NCI-H226 (cell line): ENCODE measurements at regions not wholly inside any gene's neighbourhood (a gene's known extent, or its start where the extent isn't known, plus 50 kb on each side); places are given as distances from the start of the nearest gene placed in this dataset.
"Not testable (repeated sequence)": the region's sequence is repeated elsewhere in the genome, so short reads cannot be mapped to it uniquely, and the experiment has no call there.

Experiments
- DNase-seq: peaks from one replicate; pipeline ENCODE4 v3.0.0-alpha.2; 2015

DNA sequence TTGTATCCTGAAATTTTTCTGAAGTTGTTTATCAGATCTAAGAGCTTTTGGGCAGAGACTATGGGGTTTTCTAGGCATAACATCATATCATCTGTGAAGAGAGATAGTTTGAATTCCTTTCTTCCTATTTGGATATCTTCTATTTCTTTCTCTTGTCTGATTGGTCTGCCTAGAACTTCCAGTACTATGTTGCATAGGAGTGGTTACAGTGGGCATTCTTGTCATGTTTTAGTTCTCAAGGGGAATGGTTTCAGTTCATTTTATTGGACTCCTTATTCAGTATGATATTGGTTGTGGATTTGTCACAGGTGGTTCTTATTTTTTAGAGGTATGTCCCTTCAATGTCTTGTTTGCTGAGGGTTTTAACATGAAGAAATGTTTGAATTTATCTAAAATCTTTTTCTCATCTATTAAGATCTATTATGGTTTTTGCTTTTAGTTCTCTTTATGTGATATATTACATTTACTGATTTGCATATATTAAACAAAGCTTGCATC, 286.6 kb upstream of the C1QTNF3 start:
- not testable (repeated sequence) for DNase-seq

DNA sequence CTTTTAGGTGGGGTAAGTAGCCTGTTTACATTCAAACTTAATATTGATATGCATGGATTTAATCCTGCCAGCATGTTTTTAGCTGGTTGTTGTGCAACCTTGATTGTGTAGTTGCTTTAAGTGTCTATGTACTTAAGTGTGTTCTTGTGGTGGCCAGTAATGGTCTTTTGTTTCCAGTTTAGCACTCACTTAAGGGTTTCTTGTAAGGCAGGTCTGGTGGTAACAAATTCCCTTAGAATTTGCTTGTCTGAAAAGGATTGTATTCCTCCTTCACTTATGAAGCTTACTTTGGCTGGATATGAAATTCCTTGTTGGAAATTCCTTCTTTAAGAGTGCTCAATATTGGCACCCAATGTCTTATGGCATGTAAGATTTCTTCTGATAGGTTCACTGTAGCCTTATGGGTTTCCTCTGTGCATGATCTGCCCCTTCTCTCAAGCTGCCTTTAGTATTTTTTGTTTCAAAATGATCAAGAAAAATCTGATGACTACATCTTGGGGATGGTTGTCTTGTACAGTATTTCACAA, 289.0 kb upstream of the C1QTNF3 start:
- DNase-seq: not testable (repeated sequence)

DNA sequence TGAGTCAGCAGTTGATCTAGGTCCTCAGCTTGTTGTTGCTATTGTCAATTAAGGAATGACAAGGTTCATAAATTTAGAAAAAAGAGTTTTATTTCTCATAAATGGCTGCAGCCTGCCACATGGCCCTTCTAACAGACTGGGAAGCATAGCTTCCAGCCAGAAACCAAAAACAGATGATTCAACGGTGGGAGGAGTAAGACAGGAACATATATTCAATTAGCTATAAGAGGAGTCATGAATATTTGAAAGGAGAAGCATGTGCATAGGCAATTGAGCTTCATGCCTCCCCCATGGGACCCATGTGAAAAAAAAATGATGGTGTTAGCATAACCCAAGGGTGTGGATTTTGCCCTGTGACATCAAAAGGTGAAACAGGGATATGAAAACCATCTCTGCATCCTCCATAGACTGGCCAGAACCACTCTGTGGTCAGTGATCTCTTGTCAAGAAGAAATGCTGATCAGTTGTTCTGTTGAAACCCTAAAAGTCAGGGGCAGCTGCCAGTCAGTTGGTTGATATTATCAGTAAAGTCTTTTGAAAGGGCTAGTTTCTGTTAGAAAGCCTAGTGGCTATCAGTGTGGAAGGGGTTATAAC, 296.5 kb upstream of the C1QTNF3 start:
- not testable (repeated sequence) for DNase-seq

DNA sequence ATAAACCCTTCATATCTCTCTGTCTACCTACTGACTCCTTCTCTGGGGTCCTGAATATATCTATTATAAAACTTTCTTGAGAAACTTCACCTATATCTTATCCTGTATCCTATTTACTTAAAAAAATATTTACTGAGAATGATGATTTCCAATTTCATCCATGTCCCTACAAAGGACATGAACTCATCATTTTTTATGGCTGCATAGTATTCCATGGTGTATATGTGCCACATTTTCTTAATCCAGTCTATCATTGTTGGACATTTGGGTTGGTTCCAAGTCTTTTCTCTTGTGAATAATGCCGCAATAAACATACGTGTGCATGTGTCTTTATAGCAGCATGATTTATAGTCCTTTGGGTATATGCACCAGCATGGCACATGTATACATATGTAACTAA, 301.7 kb upstream of the RAI14 start:
- not testable (repeated sequence) for DNase-seq

DNA sequence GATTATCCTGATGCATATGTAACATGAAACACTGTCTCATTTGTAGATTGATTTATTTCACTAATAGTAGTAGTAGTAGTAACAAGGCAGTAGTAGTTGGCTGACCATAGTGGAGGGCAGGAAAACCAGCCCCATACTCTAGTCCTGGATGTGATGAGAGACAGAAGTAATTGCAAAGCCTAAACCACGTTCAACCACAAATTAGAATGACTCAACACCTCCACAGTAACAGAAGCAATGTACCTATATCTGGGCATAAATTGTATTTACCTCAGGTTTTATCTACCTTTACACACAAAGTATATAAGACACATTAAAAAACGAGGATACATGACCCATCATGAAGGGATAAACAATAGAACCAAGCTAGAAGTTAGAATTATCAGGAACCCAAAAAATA, 284.7 kb upstream of the RAI14 start:
- not testable (repeated sequence) for DNase-seq

DNA sequence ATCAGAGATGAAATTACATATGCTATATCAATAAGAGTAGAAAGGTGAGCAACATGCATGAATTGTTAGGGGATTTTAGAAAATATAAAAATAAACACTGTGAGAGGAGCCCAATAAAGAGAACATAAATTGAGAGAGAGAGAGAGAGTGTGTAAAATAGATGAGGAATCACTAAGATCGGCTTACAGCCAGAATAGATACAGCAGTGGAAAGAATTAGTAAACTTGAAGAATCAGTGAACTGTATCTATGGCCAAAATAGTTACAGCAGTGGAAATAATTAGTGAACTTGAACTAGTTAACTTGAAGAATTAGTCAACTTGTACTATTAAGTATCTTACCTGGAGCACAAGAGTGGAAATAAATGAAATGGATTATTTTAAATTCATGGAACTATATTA, 284.3 kb upstream of the RAI14 start:
- DNase-seq: not testable (repeated sequence)

DNA sequence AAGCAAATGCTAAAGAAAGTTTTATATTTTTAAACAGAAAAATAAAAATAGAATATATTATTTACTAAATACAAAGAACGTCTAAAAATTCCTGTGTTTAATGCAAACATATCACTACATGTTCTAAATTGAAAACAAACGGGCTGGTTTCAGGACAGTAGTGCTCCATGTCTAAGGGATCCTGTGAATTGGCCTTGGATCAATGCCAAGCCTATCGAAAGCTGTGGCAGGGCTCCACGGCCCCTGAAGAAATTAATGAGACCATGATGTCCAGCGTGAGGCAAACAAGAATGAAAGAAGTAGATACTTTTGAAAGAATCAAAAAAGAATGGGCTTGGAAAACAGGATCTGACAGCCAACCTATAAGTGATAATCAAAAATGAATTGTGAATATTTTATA, 283.4 kb upstream of the RAI14 start:
- DNase-seq: not testable (repeated sequence)

DNA sequence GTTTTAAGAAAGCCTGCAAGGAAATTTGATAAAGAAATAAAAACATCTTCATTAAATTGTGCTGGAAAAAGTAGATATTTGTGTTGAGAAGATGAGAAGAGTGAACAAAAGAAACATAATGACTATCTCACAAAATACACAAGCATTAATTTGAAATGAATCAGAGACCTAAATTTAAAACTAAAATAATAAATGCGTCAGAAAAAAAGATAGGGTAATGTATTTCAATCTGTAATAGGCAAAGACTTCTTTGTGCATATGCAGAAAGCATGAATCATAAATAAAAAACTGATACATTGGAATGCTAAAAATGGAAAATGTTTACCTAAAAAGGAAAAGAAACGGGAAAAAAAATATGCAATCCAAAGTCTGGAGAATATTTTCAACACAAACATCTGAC, 278.5 kb upstream of the RAI14 start:
- not testable (repeated sequence) for DNase-seq

DNA sequence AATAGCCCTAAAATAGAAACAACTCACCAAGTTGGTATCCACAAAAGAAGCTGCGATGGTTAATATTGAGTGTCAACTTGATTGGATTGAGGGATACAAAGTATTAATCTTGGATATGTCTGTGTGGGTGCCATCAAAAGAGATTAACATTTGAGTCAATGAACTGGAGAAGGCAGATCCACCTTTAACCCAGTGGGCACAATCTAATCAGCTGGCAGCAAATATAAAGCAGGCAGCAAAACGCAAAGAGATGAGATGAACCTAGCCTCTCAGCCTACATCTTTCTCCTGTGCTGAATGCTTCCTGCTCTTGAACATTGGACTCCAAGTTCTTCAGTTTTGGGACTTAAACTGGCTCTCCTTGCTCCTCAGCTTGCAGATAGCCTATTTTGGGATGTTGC, 277.6 kb upstream of the RAI14 start:
- not testable (repeated sequence) for DNase-seq

DNA sequence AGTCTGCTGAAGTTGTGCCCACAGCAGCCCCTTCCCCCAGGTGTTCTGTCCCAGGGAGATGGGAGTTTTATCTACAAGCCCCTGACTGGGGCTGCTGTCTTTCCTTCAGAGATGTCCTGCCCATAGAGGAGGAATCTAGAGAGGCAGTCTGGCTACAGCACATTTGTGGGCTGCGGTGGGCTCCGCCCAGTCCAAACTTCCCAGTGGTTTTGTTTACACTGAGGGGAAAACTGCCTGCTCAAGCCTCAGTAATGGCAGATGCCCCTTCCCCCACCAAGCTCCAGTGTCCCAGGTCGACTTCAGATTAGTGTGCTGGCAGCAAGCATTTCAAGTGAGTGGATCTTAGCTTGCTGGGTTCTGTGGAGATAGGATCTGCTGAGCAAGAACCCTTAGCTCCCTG, 267.4 kb upstream of the RAI14 start:
- DNase-seq: not testable (repeated sequence)

DNA sequence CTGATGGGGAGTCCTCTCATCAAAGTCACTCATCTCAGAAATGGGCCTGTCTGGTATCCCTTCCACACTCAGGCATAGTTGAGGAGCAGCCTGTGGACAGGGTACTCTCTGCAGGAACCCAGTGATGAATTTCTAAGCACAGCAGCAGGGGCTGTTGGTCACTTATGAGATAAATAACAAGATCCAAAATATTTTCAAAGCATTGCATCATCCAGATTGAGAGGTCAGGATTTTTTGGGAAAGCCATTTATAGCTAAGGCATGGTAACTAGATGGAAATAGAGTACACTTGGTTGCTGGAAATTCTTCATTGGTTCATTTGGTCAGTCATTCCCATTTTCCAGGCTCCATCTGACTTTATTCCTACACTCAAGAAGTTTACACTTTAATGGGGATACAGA, 246.8 kb upstream of the RAI14 start:
- DNase-seq: no peak

DNA sequence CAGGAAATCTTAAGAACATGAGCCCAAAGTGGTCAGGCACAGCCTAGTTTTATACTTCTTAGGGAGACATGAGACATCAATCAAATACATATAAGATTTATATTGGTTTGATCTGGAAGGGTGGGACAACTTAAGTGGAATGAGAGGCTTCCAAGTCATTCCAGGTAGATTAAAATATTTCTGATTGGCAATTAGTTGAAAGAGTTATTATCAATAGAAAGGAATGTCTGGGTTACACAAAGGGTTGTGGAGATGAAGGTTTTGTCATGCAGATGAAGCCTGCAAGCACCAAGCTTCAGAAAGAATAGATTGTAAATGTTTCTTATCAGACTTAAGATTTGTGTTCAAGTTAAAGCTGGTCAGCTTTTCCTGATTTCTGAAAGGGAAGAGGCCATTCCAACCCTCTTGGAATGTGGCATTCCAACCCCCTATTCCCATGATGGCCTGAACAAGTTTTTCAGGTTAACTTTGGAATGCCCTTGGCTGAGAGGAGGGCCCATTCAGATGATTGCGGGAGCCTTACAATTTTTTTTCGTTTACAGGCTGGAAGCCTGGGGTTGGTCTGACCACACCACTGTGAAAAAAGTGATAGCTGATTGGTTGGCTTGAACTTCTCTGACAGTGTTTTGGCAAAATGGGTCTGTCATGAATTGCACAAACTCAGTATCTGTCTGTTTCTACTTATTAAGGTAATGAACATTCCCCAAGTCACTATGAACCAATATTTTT, 245.6 kb upstream of the RAI14 start:
- DNase-seq: no peak

DNA sequence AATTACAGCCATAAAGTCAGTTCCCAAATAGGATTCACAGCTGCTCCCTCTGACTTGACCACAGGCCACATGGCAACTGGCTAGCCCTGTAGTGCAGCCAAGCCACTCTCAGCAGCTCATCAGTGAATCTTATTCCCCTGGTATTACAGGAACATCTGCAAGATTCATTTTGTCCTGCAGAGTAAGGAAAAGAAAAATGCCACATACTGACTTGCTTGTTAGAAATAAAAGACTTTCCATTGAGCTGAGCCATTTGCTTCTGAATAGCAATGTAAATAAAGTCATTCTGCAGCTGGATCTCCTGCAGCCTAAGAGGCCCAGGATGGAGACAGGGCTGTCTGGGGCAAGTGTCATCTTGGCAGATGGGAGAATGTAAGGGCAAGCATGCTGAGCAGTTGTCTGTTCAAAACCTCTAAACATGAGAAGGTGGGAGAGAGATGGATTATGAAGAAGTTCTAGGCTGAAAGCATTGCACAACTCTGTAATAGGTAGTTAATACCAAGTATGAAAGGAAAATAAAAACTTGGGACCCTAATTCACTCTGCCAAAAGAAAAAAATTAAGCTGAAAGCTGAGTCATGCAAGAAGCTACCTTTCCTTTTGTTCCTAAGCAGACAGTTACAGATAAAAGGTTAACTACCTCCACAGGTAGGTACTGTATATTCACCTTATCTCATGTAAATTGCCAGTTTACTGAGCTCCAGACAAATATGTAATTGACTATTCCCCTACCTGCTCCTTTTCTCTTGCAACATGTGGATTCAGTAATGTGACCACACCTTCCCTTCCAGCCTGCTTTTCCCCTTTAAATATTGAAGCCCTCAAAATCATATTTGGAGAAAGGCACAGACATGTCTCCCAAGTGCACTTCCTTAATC, 244.4 kb upstream of the RAI14 start:
- DNase-seq: no peak

DNA sequence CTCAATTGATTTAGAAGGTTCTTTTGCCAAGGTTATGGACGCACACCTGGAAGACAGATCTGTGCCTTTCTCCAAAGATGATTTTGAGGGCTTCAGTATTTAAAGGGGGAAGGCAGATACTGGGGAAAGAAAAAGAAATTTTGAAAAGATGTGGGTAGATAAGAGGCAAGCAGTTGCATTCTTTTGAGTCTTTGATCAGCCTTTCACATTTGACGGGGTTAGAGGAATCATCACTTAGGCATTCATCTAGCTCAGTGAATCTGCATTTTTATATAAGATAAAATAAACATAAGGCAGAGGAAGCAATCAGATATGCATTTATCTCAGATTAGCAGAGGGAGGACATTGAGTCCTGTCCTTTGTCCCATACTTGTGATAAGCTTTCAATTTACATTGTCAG, 243.4 kb upstream of the RAI14 start:
- DNase-seq: peak; percentile 69

DNA sequence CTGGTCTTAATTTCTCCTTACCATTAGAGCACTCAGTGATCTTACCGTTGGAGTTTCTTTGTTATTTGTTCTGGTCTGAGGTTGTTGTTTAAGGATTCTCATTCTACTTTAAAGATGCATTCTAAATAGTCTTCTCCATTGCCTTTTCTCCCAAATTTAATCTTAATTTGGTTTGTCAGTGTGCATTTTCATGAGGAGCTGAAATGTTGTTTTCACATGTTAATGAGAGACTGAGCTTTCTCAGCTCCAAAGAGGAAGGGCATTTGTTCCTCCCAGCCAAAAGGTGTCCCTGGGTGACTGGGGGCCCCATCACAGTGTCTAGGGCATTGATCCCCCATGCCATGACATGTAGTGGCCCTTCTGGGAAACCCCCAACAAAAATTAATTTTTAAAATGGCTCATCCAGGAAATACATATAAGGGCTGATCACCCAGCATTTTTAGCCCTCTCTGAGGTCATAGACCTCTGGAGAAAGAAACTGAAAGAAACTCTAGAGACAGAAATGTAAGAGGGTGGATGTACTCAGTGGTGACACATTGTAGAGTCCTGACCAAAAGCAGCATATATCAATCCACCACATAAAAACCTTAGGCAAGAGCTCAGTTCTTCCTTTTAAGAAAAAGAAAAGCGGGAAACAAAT, 240.4 kb upstream of the RAI14 start:
- no peak for DNase-seq

DNA sequence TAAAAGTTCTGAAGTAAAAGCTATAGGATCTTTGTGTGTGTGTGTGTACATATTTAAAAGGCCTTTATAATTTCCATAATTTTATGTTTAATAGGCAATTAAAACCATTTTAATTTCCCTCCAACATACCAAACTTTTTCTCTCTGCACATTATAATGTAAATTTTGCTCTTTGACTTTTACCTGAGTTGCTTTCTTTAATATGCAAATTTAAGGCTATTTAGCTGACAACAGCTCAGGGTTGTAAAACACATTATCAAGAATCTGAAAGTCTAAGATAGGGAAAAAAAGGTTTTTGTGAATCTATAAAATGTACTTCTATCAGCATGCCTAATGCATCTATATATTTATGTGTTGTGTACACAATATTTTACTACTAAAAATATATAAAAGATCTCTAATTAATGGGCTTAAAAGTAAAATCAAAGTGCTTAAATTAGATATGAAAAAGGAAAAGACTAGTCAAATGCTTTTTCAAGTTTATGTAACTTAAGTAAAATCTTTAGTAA, 239.6 kb upstream of the RAI14 start:
- DNase-seq: no peak

DNA sequence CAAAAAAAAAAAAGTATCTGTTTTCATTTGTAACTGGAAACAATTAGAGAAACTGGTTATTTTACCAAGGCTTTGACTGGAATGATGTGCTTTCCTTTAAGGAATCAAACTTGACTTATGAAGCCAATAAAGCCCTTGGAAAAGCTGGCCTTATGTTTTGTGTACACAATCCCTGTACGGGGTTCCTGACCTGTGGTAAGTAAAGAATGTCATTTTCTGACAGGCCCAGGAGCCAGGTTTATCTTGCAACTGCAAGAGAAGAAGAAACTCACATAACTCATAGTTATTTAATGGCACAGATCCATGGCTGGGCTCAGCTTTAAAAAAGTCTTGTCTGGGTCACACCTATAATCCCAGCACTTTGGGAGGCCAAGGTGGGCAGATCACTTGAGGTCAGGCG, 235.9 kb upstream of the RAI14 start:
- DNase-seq: peak; percentile 31

DNA sequence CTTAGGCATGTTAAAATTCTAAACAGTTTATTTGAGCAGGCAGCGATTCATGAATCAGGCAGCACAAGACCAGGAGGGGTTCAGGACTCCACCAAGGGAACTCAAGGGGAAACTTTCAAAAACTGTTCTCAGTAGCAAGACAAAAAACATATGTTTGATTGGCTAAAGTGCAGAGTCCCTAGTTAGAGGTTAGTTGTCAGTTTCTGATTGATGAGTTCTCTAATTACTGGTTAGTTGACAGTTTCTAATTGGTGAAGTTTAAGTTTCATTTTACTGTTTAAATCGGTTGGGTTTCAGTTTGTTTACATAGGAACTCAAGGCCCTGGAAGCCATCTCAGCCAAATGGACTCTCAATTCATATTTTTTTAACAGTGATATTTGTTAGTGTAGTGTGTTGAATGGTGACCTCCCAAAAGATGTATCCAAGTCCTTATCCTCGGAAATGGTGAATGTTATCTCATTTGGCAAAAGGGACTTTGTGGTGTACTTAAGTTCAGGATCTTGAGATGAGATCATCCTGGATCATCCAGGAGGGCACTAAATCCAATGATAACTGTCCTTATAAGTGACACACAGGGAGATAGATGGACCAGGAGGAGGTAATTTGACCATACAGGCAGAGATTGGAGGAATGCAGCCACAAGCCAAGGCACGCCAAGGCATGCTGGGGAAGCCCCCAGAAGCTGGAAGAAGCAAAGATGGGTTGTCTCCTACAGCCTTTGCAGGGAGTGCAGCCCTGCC, 219.2 kb upstream of the RAI14 start:
- no peak for DNase-seq

DNA sequence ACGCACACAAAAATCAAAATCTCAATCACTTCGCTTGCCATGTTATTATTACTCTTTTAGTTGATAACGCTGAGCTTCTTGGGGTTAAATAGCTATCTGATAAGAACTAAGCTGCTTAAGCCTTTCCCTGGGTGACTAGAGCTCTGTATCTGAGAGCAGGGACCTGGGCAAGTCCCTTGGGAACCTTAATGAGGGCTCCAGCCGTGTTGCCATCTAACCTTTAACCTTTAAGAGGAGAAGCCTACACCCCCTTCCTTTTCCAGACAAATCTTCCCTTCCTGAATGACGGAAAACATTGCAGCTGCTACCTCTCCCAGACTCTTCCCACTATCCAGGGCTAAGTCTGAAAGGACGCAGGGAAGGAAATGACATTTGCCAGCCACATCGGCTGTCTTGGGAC, 216.5 kb upstream of the RAI14 start:
- no peak for DNase-seq

DNA sequence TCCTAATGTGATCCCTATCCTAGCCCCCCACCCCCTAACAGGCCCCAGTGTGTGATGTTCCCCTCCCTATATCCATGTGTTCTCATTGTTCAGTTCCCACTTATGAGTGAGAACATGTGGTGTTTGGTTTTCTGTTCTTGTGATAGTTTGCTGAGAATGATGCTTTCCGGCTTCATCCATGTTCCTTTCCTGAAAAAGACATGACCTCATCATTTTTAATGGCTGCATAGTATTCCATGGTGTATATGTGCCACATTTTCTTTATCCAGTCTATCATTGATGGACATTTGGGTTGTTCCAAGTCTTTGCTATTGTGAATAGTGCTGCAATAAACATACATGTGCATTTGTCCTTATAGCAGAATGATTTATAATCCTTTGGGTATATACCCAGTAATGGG, 214.4 kb upstream of the RAI14 start:
- not testable (repeated sequence) for DNase-seq

DNA sequence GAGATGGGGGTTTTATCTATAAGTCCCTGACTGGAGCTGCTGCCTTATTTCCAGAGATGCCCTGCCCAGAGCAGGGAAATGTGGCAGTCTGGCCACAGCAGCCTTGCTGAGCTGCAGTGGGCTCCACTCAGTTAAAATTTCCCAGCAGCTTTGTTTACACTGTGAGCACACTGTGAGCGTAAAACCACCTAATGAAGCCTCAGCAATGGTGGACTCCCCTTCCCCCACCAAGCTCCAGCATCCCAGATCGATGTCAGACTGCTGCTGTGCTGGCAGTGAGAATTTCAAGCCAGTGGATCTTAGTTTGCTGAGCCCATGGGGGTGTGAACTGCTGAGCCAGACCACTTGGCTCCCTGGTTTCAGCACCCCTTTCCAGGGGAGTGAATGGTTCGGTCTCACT, 208.7 kb upstream of the RAI14 start:
- no peak for DNase-seq

DNA sequence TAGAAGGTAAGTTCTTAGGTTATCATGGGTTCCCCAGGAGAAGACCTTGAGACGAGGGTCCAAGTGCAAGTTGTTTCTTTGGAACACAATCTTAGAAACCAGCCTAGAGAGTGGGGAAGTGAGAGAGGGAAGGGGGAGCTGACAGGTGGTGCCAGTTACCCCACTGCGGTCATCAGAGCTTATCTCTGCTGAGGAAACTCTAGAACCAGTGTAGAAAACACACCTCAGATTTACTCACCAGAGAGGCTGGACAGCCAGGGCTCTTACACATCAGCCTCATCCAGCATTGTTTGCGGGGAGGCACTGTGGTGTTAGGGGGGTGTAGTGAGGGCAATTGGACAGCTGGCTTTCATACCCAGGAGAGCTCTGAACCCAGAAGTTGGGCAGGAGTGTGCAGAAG, 206.5 kb upstream of the RAI14 start:
- DNase-seq: no peak
